Right atrium auricular region (tissue), 2 donors: ENCODE measurements at regions not wholly inside any gene's neighbourhood (a gene's known extent, or its start where the extent isn't known, plus 50 kb on each side); places are given as distances from the start of the nearest gene placed in this dataset.

Experiments
- DNase-seq: peaks from one replicate; pipeline ENCODE4 v3.0.0-alpha.2; 2019; ENCODE audit warnings: low spot score
- H3K27ac ChIP-seq, 2 donors: fragments of 200-600 bp; sonication (generic); 1 replicate in 1 of 2; 2 replicates in 1 of 2; pipeline ENCODE4 v1.5.1; 2016 to 2019
- H3K27me3 ChIP-seq, 2 donors: fragments of 200-600 bp; sonication (generic); one replicate each; pipeline versions ENCODE4 v1.5.1 to v1.6.0; 2017 to 2019
- H3K36me3 ChIP-seq: fragments of 200-600 bp; sonication (generic); one replicate; pipeline ENCODE4 v1.5.1; 2016
- H3K4me1 ChIP-seq, 2 donors: fragments of 200-600 bp; sonication (generic); one replicate each; pipeline versions ENCODE4 v1.5.1 to v1.6.0; 2017 to 2019
- H3K4me3 ChIP-seq, 2 donors: fragments of 200-600 bp; sonication (generic); 1 replicate in 1 of 2; 2 replicates in 1 of 2; pipeline ENCODE4 v1.5.1; 2017 to 2019; ENCODE audit warnings: mild to moderate bottlenecking in 1 of 2, moderate library complexity in 1 of 2
- H3K9me3 ChIP-seq, 2 donors: fragments of 200-600 bp; sonication (generic); one replicate each; pipeline ENCODE4 v1.5.1; 2019
- CTCF ChIP-seq, 2 donors: fragments of 200-600 bp; sonication (generic); IDR thresholded peaks; one replicate each; pipeline ENCODE4 v1.5.1; 2019; ENCODE audit warnings: antibody characterized with exemption in 2 of 2

DNA sequence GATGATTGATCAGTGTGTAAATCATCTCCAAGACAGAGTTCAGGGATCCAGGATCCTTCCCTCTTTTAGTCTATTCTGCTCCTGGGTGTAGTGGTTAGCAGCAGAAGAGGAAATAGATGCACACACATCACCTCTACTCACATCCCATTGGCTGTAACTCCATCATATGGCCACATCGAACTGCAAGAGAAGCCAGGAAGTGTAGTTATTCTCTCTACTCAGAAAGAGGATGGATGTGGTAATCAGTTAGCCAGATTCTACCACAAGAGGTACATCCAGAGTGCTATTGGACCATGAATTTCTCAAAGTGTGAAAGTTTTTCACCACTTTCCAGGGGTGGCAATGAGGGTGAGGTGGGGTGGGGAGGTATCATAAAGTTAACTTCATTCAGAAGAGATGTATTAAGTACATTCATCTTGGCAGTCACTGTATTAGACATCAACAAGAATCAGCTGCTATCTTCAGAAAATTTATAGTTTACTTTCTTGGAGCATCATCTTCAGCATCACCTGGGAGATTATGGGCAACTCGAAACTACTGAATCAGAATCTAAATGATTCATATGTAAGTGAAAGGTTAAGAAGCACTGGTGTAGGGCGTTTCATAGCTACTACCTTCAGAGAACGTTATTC is 60.6 kb upstream of the GAP43 start:
- no peaks in the 10 kb centered on the region for H3K36me3 ChIP-seq
- H3K27me3 ChIP-seq, result no peaks in the 10 kb centered on the region
- TF ChIP-seq CTCF (IDR thresholded peaks at IDR 0.05), result no peak
- no peak overlapping the region for H3K27ac ChIP-seq
- H3K4me1 ChIP-seq, result no peaks in the 10 kb centered on the region
- no peaks in the 10 kb centered on the region for H3K9me3 ChIP-seq
- H3K4me3 ChIP-seq, result no peak overlapping the region
- no peak for DNase-seq

DNA sequence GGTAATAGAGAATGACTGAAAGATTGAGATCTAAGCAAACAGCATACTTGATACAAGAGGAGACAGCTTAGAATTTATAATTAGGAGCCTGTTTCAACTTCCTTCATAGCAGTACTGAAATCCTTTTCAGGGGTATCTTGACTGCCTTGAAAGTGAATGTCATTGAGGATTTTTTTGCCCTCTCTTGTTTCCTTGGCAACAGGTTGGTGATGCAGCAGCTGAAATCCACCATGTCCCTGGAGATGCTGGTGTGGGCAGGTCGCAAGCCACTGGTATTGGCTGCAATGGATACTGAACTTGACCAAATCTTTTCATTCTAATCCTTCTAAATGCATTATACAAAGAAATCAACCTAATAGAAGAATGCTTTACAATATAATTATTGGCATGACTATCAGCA is 59.3 kb upstream of the GAP43 start:
- H3K27ac ChIP-seq, result no peak overlapping the region
- DNase-seq, result no peak
- H3K36me3 ChIP-seq, result no peaks in the 10 kb centered on the region
- no peaks in the 10 kb centered on the region for H3K4me1 ChIP-seq
- H3K9me3 ChIP-seq, result no peaks in the 10 kb centered on the region
- TF ChIP-seq CTCF (IDR thresholded peaks at IDR 0.05), result no peak
- H3K27me3 ChIP-seq, result no peaks in the 10 kb centered on the region
- no peak overlapping the region for H3K4me3 ChIP-seq

DNA sequence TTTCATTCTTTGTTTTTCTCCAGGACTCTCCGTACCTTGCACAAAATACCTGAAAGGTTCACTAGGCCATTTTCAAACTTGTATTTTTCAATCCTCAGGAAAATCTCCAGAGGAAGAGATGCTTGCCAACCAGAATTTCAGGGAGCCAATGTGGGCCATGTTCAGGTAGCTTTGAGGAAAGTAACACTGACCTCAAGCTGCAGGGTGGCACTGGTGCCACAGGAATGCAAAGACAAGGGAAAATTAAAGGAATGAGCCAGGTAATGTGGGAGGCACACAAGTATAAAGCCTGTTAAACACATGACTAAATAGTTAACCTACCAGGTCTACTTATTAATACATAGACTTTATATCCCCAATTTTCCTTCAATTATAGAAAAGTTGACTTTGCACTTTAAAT is 51.9 kb upstream of the GAP43 start:
- Histone ChIP-seq H3K27me3 (no peaks in the 10 kb centered on the region), H3K9me3 (no peaks in the 10 kb centered on the region), H3K36me3 (no peaks in the 10 kb centered on the region), H3K4me3 (no peak overlapping the region), H3K27ac (no peak overlapping the region), H3K4me1 (no peaks in the 10 kb centered on the region)
- no peak for DNase-seq
- TF ChIP-seq CTCF (IDR thresholded peaks at IDR 0.05), result peak in 1 of 2 donors; percentile 24
